SK-N-MC (cell line): ENCODE measurements at regions not wholly inside any gene's neighbourhood (a gene's known extent, or its start where the extent isn't known, plus 50 kb on each side); places are given as distances from the start of the nearest gene placed in this dataset.

Experiments
- DNase-seq: peaks from one replicate; pipeline ENCODE4 v3.0.0-alpha.2; 2011; ENCODE audit warnings: low read depth, low spot score
- H3K27ac ChIP-seq: fragments of 200-600 bp; sonication (generic); 2 replicates; pipeline ENCODE4 v1.5.1; 2016; ENCODE audit warnings: mixed run types
- H3K36me3 ChIP-seq: fragments of 200-600 bp; sonication (generic); 2 replicates; pipeline ENCODE4 v1.6.1; 2017; ENCODE audit warnings: antibody characterized with exemption, low read length, mixed read lengths; ENCODE audit not compliant: insufficient read depth
- H3K4me3 ChIP-seq: fragments of 200-600 bp; sonication (generic); 2 replicates; pipeline ENCODE4 v1.5.1; 2016
- H3K9ac ChIP-seq: fragments of 200-600 bp; sonication (generic); 2 replicates; pipeline ENCODE4 v1.8.0; 2017; ENCODE audit warnings: mixed run types, mixed read lengths; ENCODE audit not compliant: insufficient read length
- H3K9me3 ChIP-seq: fragments of 200-600 bp; sonication (generic); 2 replicates; pipeline ENCODE4 v1.6.1; 2017; ENCODE audit warnings: low read depth, mild to moderate bottlenecking, antibody characterized with exemption, low read length, moderate library complexity, mixed read lengths
- EZH2 ChIP-seq: fragments of 200-600 bp; sonication (generic); IDR thresholded peaks from one replicate; pipeline ENCODE4 v1.6.1; 2017; ENCODE audit warnings: antibody characterized with exemption
- FOXP2 ChIP-seq: optimal IDR thresholded peaks from 2 replicates; pipeline ENCODE3; 2011; ENCODE audit warnings: mild to moderate bottlenecking, moderate library complexity; ENCODE audit not compliant: insufficient read depth; ENCODE audit errors: extremely low read length, control extremely low read depth
- POLR2AphosphoS5 ChIP-seq: IDR thresholded peaks from 2 replicates; pipeline ENCODE4 v1.6.1; 2012; ENCODE audit warnings: mild to moderate bottlenecking, low read depth, low read length, borderline replicate concordance

DNA sequence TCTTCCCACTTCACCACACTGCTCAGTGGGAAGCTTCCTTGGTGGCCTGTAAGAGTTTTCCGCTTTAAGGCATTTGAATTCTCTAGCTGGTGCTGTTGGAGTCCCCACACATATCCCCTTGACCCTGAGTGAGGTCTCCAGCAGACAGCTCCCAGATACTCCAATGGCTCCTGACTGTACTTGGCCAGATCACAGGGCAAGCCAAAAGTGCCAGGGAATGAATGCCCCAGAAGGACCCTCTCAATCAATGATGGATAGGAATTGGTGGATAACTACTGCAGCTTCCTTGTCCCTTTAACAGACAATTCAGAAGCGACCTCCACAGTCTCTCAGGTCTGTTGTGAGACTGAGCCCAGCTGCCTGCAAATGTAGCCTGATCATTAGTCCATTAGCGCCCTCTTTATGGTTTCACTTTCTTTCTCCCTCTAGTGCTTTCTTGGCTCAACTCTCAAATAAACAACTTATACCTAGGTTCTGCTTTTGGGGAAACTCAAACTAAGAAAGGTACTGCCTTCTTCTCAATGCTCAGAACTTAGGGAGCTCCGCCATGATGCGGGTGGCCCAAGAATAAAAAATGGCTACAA lies 283.0 kb downstream of the TCF7L2 start:
- Histone ChIP-seq H3K4me3 (no peak overlapping the region), H3K27ac (no peak overlapping the region), H3K9me3 (no peaks in the 10 kb centered on the region), H3K36me3 (no peaks in the 10 kb centered on the region), H3K9ac (no peak overlapping the region)
- no peak for DNase-seq
- TF ChIP-seq POLR2AphosphoS5 (no peak), FOXP2 (no peak), EZH2 (no peak)

DNA sequence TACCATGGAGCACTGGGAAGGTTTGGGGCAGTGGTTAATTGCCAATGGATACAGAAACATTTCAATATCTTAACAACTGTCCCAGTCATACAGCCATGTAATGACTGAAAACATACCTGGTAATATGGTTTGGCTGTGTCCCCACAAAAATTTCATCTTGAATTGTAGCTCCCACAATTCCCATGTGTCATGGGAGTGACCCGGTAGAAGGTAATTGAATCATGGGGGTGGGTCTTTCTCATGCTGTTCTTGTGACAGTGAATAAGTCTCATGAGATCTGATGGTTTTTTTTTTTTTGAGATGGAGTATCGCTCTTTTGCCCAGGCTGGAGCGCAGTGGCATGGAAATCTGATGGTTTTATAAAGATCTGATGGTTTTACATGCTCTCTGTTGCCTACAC lies 284.4 kb downstream of the TCF7L2 start:
- no peak for DNase-seq
- H3K9me3 ChIP-seq = no peaks in the 10 kb centered on the region

GRCh38 chr10:113235508-113235907 lies 285.5 kb downstream of the TCF7L2 start:
- Histone ChIP-seq H3K9me3 (no peaks in the 10 kb centered on the region), H3K27ac (no peak overlapping the region), H3K4me3 (no peak overlapping the region), H3K9ac (no peak overlapping the region), H3K36me3 (no peaks in the 10 kb centered on the region)
- DNase-seq = no peak
- TF ChIP-seq FOXP2 (no peak), EZH2 (no peak), POLR2AphosphoS5 (no peak)

More for the DNA sequence above, 284.4 kb downstream of the TCF7L2 start:
- Histone ChIP-seq H3K4me3 (no peak overlapping the region), H3K36me3 (no peaks in the 10 kb centered on the region), H3K27ac (no peak overlapping the region), H3K9ac (no peak overlapping the region)
- TF ChIP-seq FOXP2 = no peak
- no peak for TF ChIP-seq POLR2AphosphoS5
- no peak for TF ChIP-seq EZH2

DNA sequence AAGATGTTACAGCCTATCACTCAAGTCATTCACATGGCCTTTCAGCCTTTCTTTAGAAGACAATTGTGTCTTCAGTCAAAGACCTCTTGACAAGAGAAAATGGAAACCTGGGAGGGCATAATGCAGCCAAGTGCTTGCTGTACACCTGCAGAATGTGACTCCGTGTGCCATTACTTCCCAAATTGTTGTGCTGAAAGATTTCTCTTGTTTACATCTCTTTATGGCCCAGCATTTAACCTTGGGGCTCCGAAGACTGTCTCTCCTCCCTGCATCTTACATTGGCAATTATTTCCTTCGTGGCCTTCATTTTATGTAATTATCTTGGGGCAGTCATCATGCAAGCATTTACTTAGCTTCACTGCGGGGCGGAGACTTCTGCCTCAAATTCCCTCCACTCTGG lies 287.0 kb downstream of the TCF7L2 start:
- no peak overlapping the region for H3K27ac ChIP-seq
- H3K9ac ChIP-seq = no peak overlapping the region
- no peaks in the 10 kb centered on the region for H3K36me3 ChIP-seq
- DNase-seq = no peak
- no peaks in the 10 kb centered on the region for H3K9me3 ChIP-seq
- TF ChIP-seq POLR2AphosphoS5 = no peak
- TF ChIP-seq EZH2 = no peak
- TF ChIP-seq FOXP2 = no peak
- H3K4me3 ChIP-seq = no peak overlapping the region

DNA sequence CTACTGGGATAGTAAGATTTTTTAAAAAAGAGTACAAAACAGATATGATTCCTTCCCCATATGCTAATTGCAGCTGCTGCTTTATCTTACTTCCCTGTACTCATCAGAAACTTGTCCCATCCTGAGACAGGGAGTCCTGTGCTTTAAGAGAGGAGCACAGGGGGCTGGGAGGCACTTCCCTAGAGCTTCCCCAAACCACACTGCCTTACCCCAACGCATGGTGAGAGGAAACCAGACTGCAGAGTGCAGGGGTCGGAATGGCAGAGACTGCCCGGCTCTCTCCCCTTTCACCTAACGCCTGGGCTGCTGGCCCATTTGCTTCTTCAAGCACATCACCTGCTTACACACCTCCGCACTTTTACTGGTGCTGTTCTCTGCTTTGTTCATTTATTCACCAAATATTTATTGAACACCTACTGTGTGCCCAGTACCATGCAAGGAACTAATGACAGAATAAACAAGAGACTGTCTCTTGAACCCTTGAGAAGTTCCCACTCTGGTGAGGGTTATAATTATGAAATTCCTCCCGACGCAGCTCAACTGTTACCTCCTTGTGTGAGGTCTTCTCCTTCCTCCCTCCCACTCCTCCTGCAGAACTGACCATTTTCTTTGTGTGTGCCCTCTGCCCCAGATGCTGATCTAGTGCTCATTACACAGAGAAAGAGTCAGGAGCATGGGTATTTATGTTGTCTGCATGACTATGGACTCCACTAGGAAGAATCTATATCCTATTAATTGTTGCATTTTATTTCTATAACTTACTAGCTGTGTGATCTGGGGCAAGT lies 289.7 kb downstream of the TCF7L2 start:
- no peak overlapping the region for H3K4me3 ChIP-seq
- no peak for DNase-seq
- TF ChIP-seq EZH2 = no peak
- TF ChIP-seq FOXP2 = no peak
- no peak for TF ChIP-seq POLR2AphosphoS5

GRCh38 chr10:113240736-113241135 lies 290.7 kb downstream of the TCF7L2 start:
- no peaks in the 10 kb centered on the region for H3K36me3 ChIP-seq
- DNase-seq = no peak
- H3K9me3 ChIP-seq = no peaks in the 10 kb centered on the region
- H3K4me3 ChIP-seq = no peak overlapping the region
- no peak overlapping the region for H3K27ac ChIP-seq
- no peak for TF ChIP-seq POLR2AphosphoS5
- no peak for TF ChIP-seq EZH2
- TF ChIP-seq FOXP2 = no peak
- H3K9ac ChIP-seq = no peak overlapping the region

More for the DNA sequence above, 289.7 kb downstream of the TCF7L2 start:
- Histone ChIP-seq H3K27ac (no peak overlapping the region), H3K36me3 (no peaks in the 10 kb centered on the region), H3K9ac (no peak overlapping the region), H3K9me3 (no peaks in the 10 kb centered on the region)

- no peak for DNase-seq
- Histone ChIP-seq H3K4me3 (no peak overlapping the region), H3K9me3 (no peaks in the 10 kb centered on the region), H3K27ac (no peak overlapping the region), H3K9ac (no peak overlapping the region), H3K36me3 (no peaks in the 10 kb centered on the region)
- TF ChIP-seq FOXP2 (no peak), EZH2 (no peak), POLR2AphosphoS5 (no peak)
Measured at GRCh38 chr10:113241599-113242360, 291.7 kb downstream of the TCF7L2 start.

GRCh38 chr10:113243311-113243710 lies 293.3 kb downstream of the TCF7L2 start:
- H3K27ac ChIP-seq = no peak overlapping the region
- no peak overlapping the region for H3K4me3 ChIP-seq
- no peak overlapping the region for H3K9ac ChIP-seq
- H3K9me3 ChIP-seq = no peaks in the 10 kb centered on the region
- H3K36me3 ChIP-seq = no peaks in the 10 kb centered on the region
- DNase-seq = no peak
- TF ChIP-seq FOXP2 (no peak), POLR2AphosphoS5 (no peak), EZH2 (no peak)
